Activated CD4-positive, alpha-beta T cell treated with anti-CD3 and anti-CD28 coated beads, Interleukin-2, amount 10 ng/mL, durations not matched to agents 7 days and 5 days (primary cell): ENCODE measurements at regions not wholly inside any gene's neighbourhood (a gene's known extent, or its start where the extent isn't known, plus 50 kb on each side); places are given as distances from the start of the nearest gene placed in this dataset.

Experiments used
- CTCF ChIA-PET: fragments of 350-600 bp; sonication (Branson Sonifier 250); formaldehyde crosslinking; loops from one replicate; lab custom pipeline; 2021; ENCODE audit warnings: antibody characterized with exemption; lab: Charles Lee
- POLR2A ChIA-PET: fragments of 350-600 bp; sonication (Branson Sonifier 250); formaldehyde crosslinking; loops from one replicate; lab custom pipeline; 2021; ENCODE audit warnings: antibody characterized with exemption; lab: Charles Lee
- DNase-seq: peaks from one replicate; pipeline ENCODE4 v3.0.0-alpha.2; 2020
- H3K27ac Mint-ChIP-seq: one replicate; pipeline ENCODE4 v1.8.0; 2021; ENCODE audit warnings: mild to moderate bottlenecking, moderate library complexity, mixed read lengths
- H3K27me3 Mint-ChIP-seq: one replicate; pipeline ENCODE4 v1.8.0; 2021; ENCODE audit warnings: mixed read lengths
- H3K36me3 Mint-ChIP-seq: one replicate; pipeline ENCODE4 v1.8.0; 2021; ENCODE audit warnings: low read depth, mixed read lengths
- H3K4me1 Mint-ChIP-seq: one replicate; pipeline ENCODE4 v1.8.0; 2021; ENCODE audit warnings: mixed read lengths
- H3K4me3 Mint-ChIP-seq: one replicate; pipeline ENCODE4 v1.8.0; 2021; ENCODE audit warnings: mild to moderate bottlenecking, moderate library complexity, mixed read lengths
- H3K9me3 Mint-ChIP-seq: one replicate; pipeline ENCODE4 v1.8.0; 2021; ENCODE audit warnings: mixed read lengths

DNA sequence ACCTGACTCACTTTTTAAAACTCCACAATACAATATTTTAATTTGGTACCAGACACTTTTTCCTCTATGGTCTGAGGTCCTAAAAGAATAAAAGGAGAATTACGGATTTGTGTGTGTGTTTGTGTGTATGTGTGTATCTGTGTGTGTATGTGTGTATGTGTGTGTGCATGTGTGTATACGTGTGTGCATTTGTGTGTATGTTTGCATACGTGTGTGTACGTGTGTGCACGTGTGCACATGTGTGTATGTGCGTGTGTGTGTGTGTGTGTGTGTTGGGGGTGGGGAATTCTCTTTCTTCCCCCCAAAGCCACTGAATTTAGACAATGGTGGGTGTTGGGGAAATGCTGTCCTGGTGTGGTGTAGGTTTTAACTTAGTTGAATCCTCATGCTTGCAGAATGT lies 807.7 kb upstream of the SALL3 start:
- DNase-seq = no peak
- Mint-ChIP-seq H3K9me3 (no peaks in the 10 kb centered on the region), H3K4me1 (no peaks in the 10 kb centered on the region), H3K4me3 (no peak overlapping the region), H3K27ac (no peak overlapping the region), H3K27me3 (no peaks in the 10 kb centered on the region), H3K36me3 (no peaks in the 10 kb centered on the region)
- ChIA-PET POLR2A (no interaction called here), CTCF (no interaction called here)

DNA sequence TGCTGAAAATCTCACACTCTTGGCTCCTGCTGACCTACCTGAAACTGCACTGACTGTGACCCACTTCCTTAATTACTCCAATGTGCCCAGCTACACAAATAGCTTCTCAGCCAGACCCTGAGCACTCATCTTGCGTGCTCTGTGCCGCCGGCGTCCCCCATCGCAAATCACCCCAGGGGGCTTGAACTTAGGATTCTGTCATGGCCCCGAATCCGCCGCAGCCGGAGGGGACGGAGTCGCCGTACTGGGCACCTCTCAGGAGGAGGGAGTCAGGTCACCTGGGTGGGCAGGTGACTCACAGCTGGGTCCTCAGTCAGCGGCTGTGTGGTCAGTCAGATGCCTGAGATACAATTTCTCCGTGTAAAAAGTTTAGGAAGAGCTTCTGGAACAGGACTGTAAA lies 804.9 kb upstream of the SALL3 start:
- ChIA-PET POLR2A (no interaction called here), CTCF (no interaction called here)
- Mint-ChIP-seq H3K9me3 (no peaks in the 10 kb centered on the region), H3K4me3 (no peak overlapping the region), H3K27ac (no peak overlapping the region), H3K4me1 (no peaks in the 10 kb centered on the region), H3K27me3 (no peaks in the 10 kb centered on the region), H3K36me3 (no peaks in the 10 kb centered on the region)
- no peak for DNase-seq

DNA sequence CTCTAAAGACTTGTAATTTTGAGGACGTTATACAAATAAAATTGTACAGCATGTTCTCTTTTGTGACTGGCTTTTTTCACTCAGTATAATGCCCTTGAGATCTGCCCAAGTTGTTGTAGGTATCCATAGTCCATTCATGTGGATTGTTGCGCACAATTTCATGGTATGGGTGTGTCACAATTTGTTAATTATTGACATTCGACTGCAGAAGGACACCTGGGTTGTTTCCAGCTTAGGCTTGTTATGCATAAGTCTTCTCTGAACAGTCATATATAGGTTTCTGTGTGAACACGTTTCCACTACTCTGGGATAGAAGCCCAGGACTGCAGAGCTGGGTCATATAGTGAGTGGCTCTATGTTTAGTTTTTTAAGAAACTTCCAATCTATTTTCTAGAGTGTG lies 800.8 kb upstream of the SALL3 start:
- Mint-ChIP-seq H3K27me3 (no peaks in the 10 kb centered on the region), H3K36me3 (no peaks in the 10 kb centered on the region), H3K9me3 (peaks cover 13% of the 10 kb centered on the region), H3K4me1 (no peaks in the 10 kb centered on the region), H3K27ac (no peak overlapping the region), H3K4me3 (no peak overlapping the region)
- ChIA-PET POLR2A (interaction anchor here (0.7 kb wide), 1 partner anchor 735 kb away, joined by 3 read pairs; no protein-coding TSS in a partner anchor), CTCF (no interaction called here)
- DNase-seq = no peak

DNA sequence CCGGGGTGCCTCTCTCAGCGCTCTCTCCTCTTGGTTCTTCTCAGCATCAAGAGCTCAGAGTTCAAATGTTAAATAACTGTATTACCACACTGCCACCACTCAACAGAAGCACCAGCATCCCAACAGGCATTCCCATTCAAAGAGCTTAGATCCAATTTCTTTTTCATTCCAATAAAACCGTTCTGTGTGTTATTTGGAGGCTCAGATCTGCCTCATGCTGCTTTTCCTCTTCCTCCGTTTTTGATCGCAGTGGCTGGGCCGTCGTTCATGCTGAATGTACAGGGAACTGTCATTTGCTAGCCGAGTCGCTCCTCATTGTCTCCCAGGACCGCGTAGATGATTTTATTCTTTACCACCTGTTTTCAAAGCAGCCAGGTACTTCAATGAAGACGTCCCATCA lies 798.9 kb upstream of the SALL3 start:
- Mint-ChIP-seq H3K4me3 (no peak overlapping the region), H3K9me3 (peaks cover 13% of the 10 kb centered on the region), H3K27me3 (no peaks in the 10 kb centered on the region), H3K36me3 (no peaks in the 10 kb centered on the region), H3K4me1 (no peaks in the 10 kb centered on the region), H3K27ac (no peak overlapping the region)
- ChIA-PET POLR2A (no interaction called here), CTCF (no interaction called here)
- no peak for DNase-seq

DNA sequence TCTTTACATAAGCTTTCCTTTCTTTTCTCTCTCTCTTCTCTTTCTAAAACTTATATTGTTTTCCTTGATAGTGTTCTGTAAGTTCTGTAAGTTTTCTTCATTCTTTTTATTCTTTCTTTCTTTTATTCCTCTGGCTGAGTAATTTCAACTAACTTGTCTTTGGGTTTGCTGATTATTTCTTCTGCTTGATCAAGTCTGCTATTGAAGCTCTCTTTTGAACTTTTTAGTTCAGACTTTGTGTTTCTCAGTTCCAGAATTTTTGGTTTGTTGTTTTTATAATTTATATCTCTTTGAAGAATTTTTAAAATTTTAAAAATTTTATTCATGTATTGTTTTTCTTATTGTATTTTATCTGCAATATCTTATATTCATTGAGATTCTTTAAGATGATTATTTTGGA lies 795.8 kb upstream of the SALL3 start:
- Mint-ChIP-seq H3K36me3 (no peaks in the 10 kb centered on the region), H3K9me3 (peaks cover 14% of the 10 kb centered on the region), H3K4me3 (no peak overlapping the region), H3K27me3 (no peaks in the 10 kb centered on the region), H3K27ac (no peak overlapping the region), H3K4me1 (no peaks in the 10 kb centered on the region)
- DNase-seq = no peak
- CTCF ChIA-PET = no interaction called here
- POLR2A ChIA-PET = no interaction called here

DNA sequence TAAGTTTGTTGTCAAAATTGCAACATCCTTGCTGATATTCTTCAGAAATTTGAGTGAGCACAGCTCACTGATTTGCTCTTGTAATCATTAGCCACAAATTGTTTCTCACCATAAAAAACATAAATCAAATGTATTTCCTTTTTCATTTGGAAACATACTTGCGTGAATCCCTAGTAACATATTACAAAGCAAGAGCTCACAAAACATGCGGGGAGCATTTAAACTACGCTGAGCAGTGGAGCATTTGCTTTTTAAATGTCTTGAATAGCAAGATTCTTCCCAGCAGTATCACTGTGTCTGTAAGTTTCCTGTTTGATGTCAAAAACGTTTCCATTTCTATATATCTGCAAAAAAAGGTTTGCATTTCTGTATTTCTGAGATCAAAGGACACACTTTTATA lies 788.3 kb upstream of the SALL3 start:
- POLR2A ChIA-PET = no interaction called here
- H3K4me1 Mint-ChIP-seq = no peaks in the 10 kb centered on the region
- H3K27ac Mint-ChIP-seq = no peak overlapping the region
- CTCF ChIA-PET = no interaction called here
- H3K9me3 Mint-ChIP-seq = peaks cover 4% of the 10 kb centered on the region
- no peaks in the 10 kb centered on the region for H3K36me3 Mint-ChIP-seq
- DNase-seq = no peak
- no peaks in the 10 kb centered on the region for H3K27me3 Mint-ChIP-seq
- no peak overlapping the region for H3K4me3 Mint-ChIP-seq

DNA sequence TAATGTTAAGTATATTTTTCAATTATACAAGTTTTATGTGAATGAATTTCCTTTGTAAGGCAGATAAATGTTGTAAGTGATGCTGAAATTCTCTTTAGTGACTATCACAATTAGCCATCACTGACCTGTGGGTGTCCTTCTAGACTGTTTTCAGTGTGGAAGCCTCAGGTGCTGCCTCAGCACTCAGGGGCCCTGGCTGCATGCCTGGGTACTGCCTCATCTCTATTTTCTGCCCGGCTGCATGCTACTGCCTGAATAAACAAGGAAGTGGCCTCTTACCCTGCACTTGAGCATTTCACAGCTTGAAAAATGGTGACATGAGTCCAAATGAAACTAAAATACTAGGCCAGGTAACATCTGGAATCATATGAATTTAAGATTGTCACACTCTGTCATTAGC lies 787.6 kb upstream of the SALL3 start:
- Mint-ChIP-seq H3K9me3 (peaks cover 4% of the 10 kb centered on the region), H3K27ac (no peak overlapping the region), H3K4me1 (no peaks in the 10 kb centered on the region), H3K4me3 (no peak overlapping the region), H3K36me3 (no peaks in the 10 kb centered on the region), H3K27me3 (no peaks in the 10 kb centered on the region)
- DNase-seq = no peak
- POLR2A ChIA-PET = no interaction called here
- CTCF ChIA-PET = no interaction called here

DNA sequence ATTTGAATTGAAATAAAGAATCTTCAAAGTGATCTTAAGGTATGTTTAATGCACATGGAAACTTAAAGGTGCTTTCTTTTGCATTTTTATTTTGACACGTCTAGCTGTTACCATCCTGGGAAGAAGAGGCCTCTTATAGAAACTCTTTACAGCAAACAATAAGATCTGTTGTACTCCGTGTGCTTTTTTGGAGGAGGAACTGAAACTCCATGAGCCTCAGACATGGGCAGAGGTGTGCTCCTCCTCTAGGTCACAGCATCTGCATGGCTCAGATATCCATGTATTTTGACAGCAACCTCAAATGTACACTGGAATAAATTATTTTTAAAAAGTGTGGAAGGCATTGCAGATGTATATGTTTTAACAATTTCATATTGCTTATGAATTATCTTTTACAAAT lies 783.3 kb upstream of the SALL3 start:
- Mint-ChIP-seq H3K4me3 (no peak overlapping the region), H3K36me3 (no peaks in the 10 kb centered on the region), H3K9me3 (peaks cover 5% of the 10 kb centered on the region), H3K4me1 (no peaks in the 10 kb centered on the region), H3K27ac (no peak overlapping the region), H3K27me3 (no peaks in the 10 kb centered on the region)
- CTCF ChIA-PET = no interaction called here
- POLR2A ChIA-PET = no interaction called here
- DNase-seq = no peak

DNA sequence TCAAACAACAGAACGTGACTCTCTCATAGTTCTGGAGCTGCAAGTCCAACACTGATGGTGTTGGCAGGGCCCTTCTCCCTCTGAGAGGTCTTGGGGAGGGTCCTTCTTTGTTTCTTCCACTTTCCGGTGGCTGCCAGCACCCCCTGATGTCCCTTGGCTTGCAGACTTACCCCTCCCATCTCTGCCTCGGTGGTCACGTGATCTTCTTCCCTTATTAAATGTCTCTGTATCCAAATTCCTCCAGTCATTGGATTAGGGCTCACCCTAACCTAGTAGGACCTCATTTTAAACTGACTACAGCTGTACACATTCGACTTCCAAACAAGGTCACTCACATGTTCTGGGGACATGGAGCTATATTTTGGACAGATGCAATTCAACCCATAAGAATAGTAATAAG lies 780.6 kb upstream of the SALL3 start:
- H3K27ac Mint-ChIP-seq = no peak overlapping the region
- DNase-seq = no peak
- no peak overlapping the region for H3K4me3 Mint-ChIP-seq
- no peaks in the 10 kb centered on the region for H3K36me3 Mint-ChIP-seq
- no peaks in the 10 kb centered on the region for H3K27me3 Mint-ChIP-seq
- CTCF ChIA-PET = no interaction called here
- POLR2A ChIA-PET = no interaction called here
- H3K4me1 Mint-ChIP-seq = no peaks in the 10 kb centered on the region
- H3K9me3 Mint-ChIP-seq = peaks cover 14% of the 10 kb centered on the region

DNA sequence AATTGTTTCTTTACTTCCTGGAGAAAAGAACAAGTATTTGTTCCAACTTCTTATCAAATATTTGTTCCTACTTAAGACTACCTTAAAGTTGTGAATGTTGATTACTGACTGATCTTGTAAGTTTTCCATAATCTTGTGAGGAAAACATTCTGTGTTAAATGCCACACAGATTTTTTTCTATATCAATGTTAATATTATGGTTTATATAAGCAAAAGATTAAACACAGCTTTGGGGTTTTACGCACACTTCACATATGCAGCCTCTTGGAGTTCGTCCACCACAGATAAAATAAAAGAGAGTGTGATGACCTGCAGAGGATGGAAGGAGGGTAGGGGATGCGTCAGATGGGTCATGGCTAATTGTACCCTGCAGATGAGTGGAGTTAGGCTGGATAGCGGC lies 780.0 kb upstream of the SALL3 start:
- ChIA-PET CTCF (no interaction called here), POLR2A (no interaction called here)
- Mint-ChIP-seq H3K36me3 (no peaks in the 10 kb centered on the region), H3K4me3 (no peak overlapping the region), H3K9me3 (peaks cover 14% of the 10 kb centered on the region), H3K27ac (no peak overlapping the region), H3K4me1 (no peaks in the 10 kb centered on the region), H3K27me3 (no peaks in the 10 kb centered on the region)
- DNase-seq = no peak

DNA sequence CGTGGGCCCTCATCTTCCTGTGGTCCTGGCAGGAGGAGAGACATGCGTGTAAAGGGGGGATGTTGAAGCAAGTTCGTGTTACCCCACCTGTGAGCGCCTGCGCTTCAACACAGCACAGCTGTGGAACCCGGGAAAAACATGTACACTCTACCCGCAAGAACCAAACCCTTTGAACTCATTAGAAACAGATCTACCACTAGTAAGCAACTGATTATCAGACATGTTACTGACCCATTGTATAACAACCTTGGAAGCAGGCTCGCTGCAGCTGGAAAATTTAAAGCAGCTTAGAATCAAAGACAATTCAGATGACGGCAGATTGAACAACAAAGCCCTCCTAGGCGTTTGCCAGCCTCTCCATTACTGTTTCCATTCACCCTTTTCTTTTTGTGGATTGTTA lies 771.7 kb upstream of the SALL3 start:
- CTCF ChIA-PET = no interaction called here
- no peaks in the 10 kb centered on the region for H3K4me1 Mint-ChIP-seq
- no peaks in the 10 kb centered on the region for H3K9me3 Mint-ChIP-seq
- no peaks in the 10 kb centered on the region for H3K36me3 Mint-ChIP-seq
- H3K4me3 Mint-ChIP-seq = no peak overlapping the region
- POLR2A ChIA-PET = no interaction called here
- H3K27me3 Mint-ChIP-seq = no peaks in the 10 kb centered on the region
- no peak overlapping the region for H3K27ac Mint-ChIP-seq
- no peak for DNase-seq

DNA sequence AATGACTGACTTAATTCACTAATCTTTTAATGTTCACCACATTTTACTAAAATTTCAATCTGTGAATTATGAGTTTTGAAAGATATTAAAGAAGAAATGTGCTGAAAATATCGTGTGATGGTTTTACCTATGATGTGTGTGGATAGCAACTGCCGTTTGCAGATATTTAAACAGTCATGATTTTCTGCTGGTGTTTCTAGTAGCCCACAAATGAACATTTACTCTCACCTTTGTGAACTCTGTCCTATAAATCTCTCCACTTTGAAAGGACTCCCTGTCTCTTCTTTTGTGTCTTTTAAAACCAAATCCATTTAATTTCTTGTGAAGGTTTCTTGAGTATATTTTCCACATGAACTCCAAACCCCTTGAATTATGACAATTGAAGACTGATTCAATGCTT lies 771.2 kb upstream of the SALL3 start:
- ChIA-PET CTCF (no interaction called here), POLR2A (no interaction called here)
- Mint-ChIP-seq H3K4me3 (no peak overlapping the region), H3K4me1 (no peaks in the 10 kb centered on the region), H3K9me3 (no peaks in the 10 kb centered on the region), H3K36me3 (no peaks in the 10 kb centered on the region), H3K27me3 (no peaks in the 10 kb centered on the region), H3K27ac (no peak overlapping the region)
- no peak for DNase-seq

DNA sequence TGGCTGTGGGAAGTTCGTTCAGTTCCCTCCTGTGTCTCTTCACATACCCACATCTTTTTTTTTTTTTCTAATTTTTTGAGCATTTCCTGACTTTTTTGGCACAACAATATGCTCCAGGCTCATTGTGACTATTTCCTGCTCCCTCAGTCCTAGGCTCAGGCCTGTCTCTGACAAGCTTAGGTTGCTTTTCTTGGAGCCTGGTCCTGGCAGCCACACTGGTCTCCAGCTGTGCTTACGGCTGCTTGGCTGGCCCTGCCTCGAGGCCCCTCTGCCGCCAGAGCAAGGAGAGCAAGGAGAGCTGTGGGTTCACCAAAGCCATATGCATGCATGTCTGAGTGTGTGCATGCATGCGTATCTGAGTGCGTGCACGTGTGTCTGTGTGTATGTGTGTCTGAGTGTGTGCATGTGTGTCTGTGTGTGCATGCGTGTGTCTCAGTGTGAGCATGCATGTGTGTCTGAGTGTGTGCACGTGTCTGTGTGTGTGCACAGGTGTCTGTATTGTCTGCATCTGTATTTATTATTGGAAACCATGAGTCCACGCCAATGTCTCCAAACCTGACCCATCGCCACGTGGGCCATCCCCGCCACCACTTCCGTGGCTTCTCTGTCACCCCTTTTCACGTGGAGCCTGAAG lies 766.1 kb upstream of the SALL3 start:
- no peaks in the 10 kb centered on the region for H3K36me3 Mint-ChIP-seq
- H3K4me3 Mint-ChIP-seq = no peak overlapping the region
- H3K27ac Mint-ChIP-seq = no peak overlapping the region
- POLR2A ChIA-PET = no interaction called here
- H3K27me3 Mint-ChIP-seq = no peaks in the 10 kb centered on the region
- H3K9me3 Mint-ChIP-seq = no peaks in the 10 kb centered on the region
- no peak for DNase-seq
- CTCF ChIA-PET = no interaction called here
- H3K4me1 Mint-ChIP-seq = no peaks in the 10 kb centered on the region

DNA sequence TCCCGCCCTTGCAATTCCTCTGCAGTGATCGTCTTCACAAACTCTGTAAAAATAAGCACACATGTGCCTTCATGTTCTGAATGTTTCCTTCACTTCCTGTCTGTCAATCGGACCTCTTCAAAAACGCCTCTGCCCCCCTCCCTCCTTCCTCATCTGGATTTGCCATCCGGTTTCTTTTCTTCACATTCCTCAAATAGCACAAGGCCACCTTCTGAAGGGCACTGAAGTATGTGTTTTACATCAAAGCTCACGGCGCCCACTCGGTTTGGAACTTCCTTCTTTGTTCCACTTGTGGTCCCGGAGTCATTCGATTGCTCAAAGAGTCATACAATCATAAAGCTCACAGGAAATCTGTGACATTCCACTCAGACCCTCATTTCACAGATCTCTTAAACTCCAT lies 758.1 kb upstream of the SALL3 start:
- peaks cover 5% of the 10 kb centered on the region for H3K9me3 Mint-ChIP-seq
- H3K4me3 Mint-ChIP-seq = no peak overlapping the region
- H3K27me3 Mint-ChIP-seq = no peaks in the 10 kb centered on the region
- no peak overlapping the region for H3K27ac Mint-ChIP-seq
- H3K4me1 Mint-ChIP-seq = no peaks in the 10 kb centered on the region
- POLR2A ChIA-PET = no interaction called here
- no peak for DNase-seq
- CTCF ChIA-PET = no interaction called here
- no peaks in the 10 kb centered on the region for H3K36me3 Mint-ChIP-seq
